HepG2 (cell line): ENCODE measurements at regions not wholly inside any gene's neighbourhood (a gene's known extent, or its start where the extent isn't known, plus 50 kb on each side); places are given as distances from the start of the nearest gene placed in this dataset.

ENCODE experiments used
- ATAC-seq: fragments of 200-7000 bp; cut with Tn5 transposase; 3 replicates; pipeline ENCODE4 v1.9.1; 2020; ENCODE audit warnings: mild to moderate bottlenecking, moderate library complexity
- BruUV-seq: library from RNA; stranded (reverse); fragments of 400-500 nt; replicated peaks from 2 replicates; lab custom pipeline; 2021; lab: Mats Ljungman, UMichigan
- CTCF ChIA-PET: fragments of 300-600 bp; formaldehyde crosslinking; extraction: SDS; loops from one replicate; lab custom pipeline; 2021; ENCODE audit warnings: low total read pairs, inconsistent platforms, low intra/inter-chr PET ratio; lab: Yijun Ruan, JAX
- POLR2A ChIA-PET: fragments of 350-600 bp; sonication (Branson Sonifier 250); formaldehyde crosslinking; loops from one replicate; lab custom pipeline; 2020; ENCODE audit warnings: antibody characterized with exemption, inconsistent platforms; lab: Yijun Ruan, JAX
- DNase-seq: peaks from one replicate; pipeline ENCODE4 v3.0.0-alpha.2; 2015; ENCODE audit warnings: low spot score
- FAIRE-seq: peaks from 3 replicates; lab custom pipeline; 2011; peaks lifted over from hg19 to GRCh38; lab: Jason Lieb, UNC
- H2AFZ ChIP-seq: one replicate; pipeline ENCODE4 v1.6.1; 2011; ENCODE audit warnings: low read length, inconsistent platforms
- H3K27ac ChIP-seq: fragments of 300-600 bp; 3 replicates; pipeline ENCODE4 v1.8.0; 2011; ENCODE audit warnings: mixed run types, mild to moderate bottlenecking, mixed read lengths, low read length, inconsistent platforms; ENCODE audit not compliant: insufficient read depth; ENCODE audit errors: extremely low read length
- H3K27me3 ChIP-seq, 2 experiments: fragments of 200-600 bp in 1 of 2; 2 replicates in 1 of 2; 3 replicates in 1 of 2; pipeline versions ENCODE4 v1.6.0 to v1.8.0; 2011; ENCODE audit warnings: low read length in 2 of 2, mild to moderate bottlenecking in 2 of 2, moderate library complexity in 2 of 2, inconsistent platforms in 1 of 2; ENCODE audit not compliant: insufficient read depth in 2 of 2, control insufficient read depth in 1 of 2
- H3K36me3 ChIP-seq, 2 experiments: fragments of 200-600 bp in 1 of 2; replicated peaks in 1 of 2; 2 replicates in 1 of 2; 3 replicates in 1 of 2; pipeline versions ENCODE4 v1.5.1 to v1.8.0; 2011; ENCODE audit warnings: low read length in 2 of 2, inconsistent platforms in 1 of 2; ENCODE audit not compliant: insufficient read depth in 2 of 2, control insufficient read depth in 1 of 2
- H3K4me1 ChIP-seq: 2 replicates; pipeline ENCODE4 v1.5.1; 2012; ENCODE audit warnings: low read length, inconsistent platforms; ENCODE audit not compliant: insufficient read depth
- H3K4me2 ChIP-seq: 2 replicates; pipeline ENCODE4 v1.6.0; 2011; ENCODE audit warnings: low read depth, low read length, inconsistent platforms
- H3K4me3 ChIP-seq, 3 experiments: fragments of 200-600 bp in 1 of 3; sonication (generic), shearing (Covaris generic) in 1 of 3; replicated peaks in 1 of 3; 2 replicates each; pipeline ENCODE4 v1.5.1; 2011 to 2016; ENCODE audit warnings: low read length in 3 of 3, inconsistent platforms in 2 of 3, low read depth in 2 of 3, mild to moderate bottlenecking in 2 of 3, control low read depth in 1 of 3, mixed read lengths in 1 of 3; ENCODE audit not compliant: insufficient read depth in 1 of 3
- H3K79me2 ChIP-seq: one replicate; pipeline ENCODE4 v1.6.1; 2011; ENCODE audit warnings: low read length, inconsistent platforms; ENCODE audit not compliant: insufficient read depth
- H3K9ac ChIP-seq: 2 replicates; pipeline ENCODE4 v1.6.0; 2011; ENCODE audit warnings: mild to moderate bottlenecking, low read depth, low read length, inconsistent platforms; ENCODE audit not compliant: insufficient read depth
- H3K9me3 ChIP-seq: 2 replicates; pipeline ENCODE4 v1.5.1; 2012; ENCODE audit warnings: mild to moderate bottlenecking, low read length
- H4K20me1 ChIP-seq: 2 replicates; pipeline ENCODE4 v1.6.0; 2011; ENCODE audit warnings: inconsistent platforms, mild to moderate bottlenecking, low read length, moderate library complexity; ENCODE audit not compliant: insufficient read depth
- HIVEP1 ChIP-seq: sonication (generic); formaldehyde crosslinking; IDR thresholded peaks from 2 replicates; pipeline ENCODE4 v1.4.0; 2020; ENCODE audit warnings: mild to moderate bottlenecking, missing genetic modification reagents
- HMG20B ChIP-seq: conservative IDR thresholded peaks from 2 replicates; pipeline ENCODE4 v1.6.1; 2016; ENCODE audit warnings: missing genetic modification reagents, missing compliant biosample characterization
- MAF1 ChIP-seq: sonication (generic); formaldehyde crosslinking; IDR thresholded peaks from 2 replicates; pipeline ENCODE4 v1.5.0; 2020; ENCODE audit warnings: missing genetic modification reagents, borderline replicate concordance
- MED1 ChIP-seq: sonication (generic); formaldehyde crosslinking; IDR thresholded peaks from 2 replicates; pipeline ENCODE4 v1.4.0; 2020; ENCODE audit warnings: missing genetic modification reagents
- MIER2 ChIP-seq: IDR thresholded peaks from 2 replicates; pipeline ENCODE4 v1.6.1; 2016; ENCODE audit warnings: missing biosample characterization, missing genetic modification reagents
- SCMH1 ChIP-seq: sonication (generic); formaldehyde crosslinking; IDR thresholded peaks from 2 replicates; pipeline ENCODE4 v1.9.0; 2021; ENCODE audit warnings: missing genetic modification reagents, mild to moderate bottlenecking, borderline replicate concordance
- SIX1 ChIP-seq: sonication (generic); formaldehyde crosslinking; IDR thresholded peaks from 2 replicates; pipeline ENCODE4 v1.4.0; 2020; ENCODE audit warnings: missing genetic modification reagents, borderline replicate concordance
- SOX5 ChIP-seq: IDR thresholded peaks from 2 replicates; pipeline ENCODE4 v1.6.1; 2016; ENCODE audit warnings: borderline replicate concordance
- SRY ChIP-seq: sonication (generic); formaldehyde crosslinking; IDR thresholded peaks from 2 replicates; pipeline ENCODE4 v1.8.0; 2022; ENCODE audit warnings: mild to moderate bottlenecking, missing genetic modification reagents
- TCF7 ChIP-seq: sonication (generic); IDR thresholded peaks from 2 replicates; pipeline ENCODE4 v1.6.1; 2016; ENCODE audit warnings: antibody characterized with exemption, low read depth
- ZBTB20 ChIP-seq: sonication (generic); formaldehyde crosslinking; IDR thresholded peaks from 2 replicates; pipeline ENCODE4 v1.8.1; 2023; ENCODE audit warnings: missing genetic modification reagents, low read depth, mild to moderate bottlenecking, borderline replicate concordance
- ZKSCAN8 ChIP-seq: IDR thresholded peaks from 2 replicates; pipeline ENCODE4 v1.6.1; 2016; ENCODE audit warnings: borderline replicate concordance, missing genetic modification reagents, missing compliant biosample characterization
- ZNF616 ChIP-seq: sonication (generic); formaldehyde crosslinking; IDR thresholded peaks from 2 replicates; pipeline ENCODE4 v1.5.0; 2020; ENCODE audit warnings: low read depth, mild to moderate bottlenecking, missing genetic modification reagents
- ZNF883 ChIP-seq: sonication (generic); formaldehyde crosslinking; IDR thresholded peaks from 2 replicates; pipeline ENCODE4 v1.5.1; 2020; ENCODE audit warnings: mild to moderate bottlenecking, missing genetic modification reagents; ENCODE audit errors: not compliant biosample characterization
- WGBS: methylation state at CpG from one replicate; pipeline ENCODE4 v1.1.6; 2017; ENCODE audit warnings: low lambda C conversion rate; 5-methylcytosine and 5-hydroxymethylcytosine counted together
- in situ Hi-C: cut with HindIII; loops from 2 replicates; pipeline ENCODE4 v1.10.0; 2017; ENCODE audit warnings: low pct_unique_long_range_greater_than_20kb; ENCODE audit not compliant: extremely low pct_ligation_motif_present
- intact Hi-C: fragments of 100-400 bp; cut with micrococcal nuclease; formaldehyde crosslinking; loops from one replicate; pipeline ENCODE4 v1.10.0; 2022; ENCODE audit not compliant: unreplicated experiment
- TF ChIP-seq, protein P1 (sequence below): sonication (generic); formaldehyde crosslinking; IDR thresholded peaks from 2 replicates; pipeline ENCODE4 v1.4.0; 2020; ENCODE audit warnings: missing genetic modification reagents, borderline replicate concordance

DNA sequence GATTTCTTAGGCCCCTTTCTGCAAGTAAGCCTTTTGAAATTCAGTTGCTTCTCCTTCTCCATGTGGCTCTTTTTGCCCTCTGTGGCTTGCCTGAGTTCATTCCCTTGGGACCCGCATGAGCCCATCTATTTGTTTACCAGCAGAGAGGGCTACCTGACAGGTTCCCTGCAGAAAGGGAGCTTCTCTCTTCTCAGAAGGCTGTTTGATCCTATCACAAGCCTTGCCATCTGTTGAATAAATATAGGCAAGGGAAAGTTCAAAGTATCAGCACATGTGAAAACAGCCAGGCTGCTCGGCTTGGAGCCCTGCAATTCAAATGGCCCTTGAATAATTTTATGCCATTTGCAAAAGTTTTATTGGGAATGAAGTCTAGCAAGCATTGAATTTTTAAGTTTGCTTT, 720.2 kb upstream of the FZD8 start:
- H2AFZ ChIP-seq = no peak overlapping the region
- intact Hi-C loops (no loop called here), in situ Hi-C loops (no loop called here)
- H3K79me2 ChIP-seq = no peaks in the 10 kb centered on the region
- POLR2A ChIA-PET = no interaction called here
- no peaks in the 10 kb centered on the region for H3K9me3 ChIP-seq
- H3K4me2 ChIP-seq = no peak overlapping the region
- peak; percentile 6 for DNase-seq
- no peaks in the 10 kb centered on the region for H3K27me3 ChIP-seq
- no TSS peak for BruUV-seq
- H3K36me3 ChIP-seq = no peaks in the 10 kb centered on the region
- H3K4me1 ChIP-seq = no peaks in the 10 kb centered on the region
- peak; percentile 36; the same call in 1 of the 3 replicates for ATAC-seq
- no peak overlapping the region for H3K4me3 ChIP-seq
- CTCF ChIA-PET = no interaction called here
- FAIRE-seq = no peak
- no peak overlapping the region for H3K9ac ChIP-seq
- no peak for TF ChIP-seq ZBTB20 (CRISPR knock-in tag)
- TF ChIP-seq, protein P1, sequence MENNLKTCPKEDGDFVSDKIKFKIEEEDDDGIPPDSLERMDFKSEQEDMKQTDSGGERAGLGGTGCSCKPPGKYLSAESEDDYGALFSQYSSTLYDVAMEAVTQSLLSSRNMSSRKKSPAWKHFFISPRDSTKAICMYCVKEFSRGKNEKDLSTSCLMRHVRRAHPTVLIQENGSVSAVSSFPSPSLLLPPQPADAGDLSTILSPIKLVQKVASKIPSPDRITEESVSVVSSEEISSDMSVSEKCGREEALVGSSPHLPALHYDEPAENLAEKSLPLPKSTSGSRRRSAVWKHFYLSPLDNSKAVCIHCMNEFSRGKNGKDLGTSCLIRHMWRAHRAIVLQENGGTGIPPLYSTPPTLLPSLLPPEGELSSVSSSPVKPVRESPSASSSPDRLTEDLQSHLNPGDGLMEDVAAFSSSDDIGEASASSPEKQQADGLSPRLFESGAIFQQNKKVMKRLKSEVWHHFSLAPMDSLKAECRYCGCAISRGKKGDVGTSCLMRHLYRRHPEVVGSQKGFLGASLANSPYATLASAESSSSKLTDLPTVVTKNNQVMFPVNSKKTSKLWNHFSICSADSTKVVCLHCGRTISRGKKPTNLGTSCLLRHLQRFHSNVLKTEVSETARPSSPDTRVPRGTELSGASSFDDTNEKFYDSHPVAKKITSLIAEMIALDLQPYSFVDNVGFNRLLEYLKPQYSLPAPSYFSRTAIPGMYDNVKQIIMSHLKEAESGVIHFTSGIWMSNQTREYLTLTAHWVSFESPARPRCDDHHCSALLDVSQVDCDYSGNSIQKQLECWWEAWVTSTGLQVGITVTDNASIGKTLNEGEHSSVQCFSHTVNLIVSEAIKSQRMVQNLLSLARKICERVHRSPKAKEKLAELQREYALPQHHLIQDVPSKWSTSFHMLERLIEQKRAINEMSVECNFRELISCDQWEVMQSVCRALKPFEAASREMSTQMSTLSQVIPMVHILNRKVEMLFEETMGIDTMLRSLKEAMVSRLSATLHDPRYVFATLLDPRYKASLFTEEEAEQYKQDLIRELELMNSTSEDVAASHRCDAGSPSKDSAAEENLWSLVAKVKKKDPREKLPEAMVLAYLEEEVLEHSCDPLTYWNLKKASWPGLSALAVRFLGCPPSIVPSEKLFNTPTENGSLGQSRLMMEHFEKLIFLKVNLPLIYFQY = no peak
- no peak for TF ChIP-seq HMG20B (CRISPR knock-in tag)
- TF ChIP-seq ZKSCAN8 (CRISPR knock-in tag) = no peak
- TF ChIP-seq SCMH1 = no peak
- no peak for TF ChIP-seq HIVEP1 (CRISPR knock-in tag)
- TF ChIP-seq MED1 (CRISPR knock-in tag) = no peak
- no peak for TF ChIP-seq ZNF616 (CRISPR knock-in tag)
- TF ChIP-seq MIER2 (CRISPR knock-in tag) = no peak
- TF ChIP-seq ZNF883 = no peak
- TF ChIP-seq SRY = no peak
- no peak for TF ChIP-seq MAF1 (CRISPR knock-in tag)
- TF ChIP-seq SIX1 (CRISPR knock-in tag) = no peak
- no peak for TF ChIP-seq TCF7
- no peak for TF ChIP-seq SOX5 (CRISPR knock-in tag)
- H3K27ac ChIP-seq = no peak overlapping the region
- H4K20me1 ChIP-seq = no peaks in the 10 kb centered on the region
- 5% methylated on average over 2 of the region's 2 CpGs for WGBS
